IMR-90 (cell line): ENCODE measurements at regions not wholly inside any gene's neighbourhood (a gene's known extent, or its start where the extent isn't known, plus 50 kb on each side); places are given as distances from the start of the nearest gene placed in this dataset.

Source experiments
- ATAC-seq: fragments of 200-7000 bp; cut with Tn5 transposase; 2 replicates; pipeline ENCODE4 v1.9.1; 2020; ENCODE audit warnings: low read depth, mild to moderate bottlenecking, moderate library complexity
- BruUV-seq: library from RNA; stranded (reverse); fragments of 400-500 nt; replicated peaks from 2 replicates; lab custom pipeline; 2021; lab: Mats Ljungman, UMichigan
- CTCF ChIA-PET: fragments of 300-600 bp; formaldehyde crosslinking; extraction: SDS; loops from one replicate; lab custom pipeline; 2021; ENCODE audit warnings: antibody characterized with exemption; lab: Yijun Ruan, JAX
- POLR2A ChIA-PET: fragments of 300-600 bp; sonication (Branson Sonifier 250); formaldehyde crosslinking; loops from one replicate; lab custom pipeline; 2022; ENCODE audit warnings: antibody characterized with exemption; ENCODE audit not compliant: unreplicated experiment; lab: Charles Lee
- DNase-seq: peaks from one replicate; pipeline ENCODE4 v3.0.0; 2013
- H2AFZ ChIP-seq: replicated peaks from 2 replicates; pipeline ENCODE3; 2013; ENCODE audit warnings: low read length, mild to moderate bottlenecking; ENCODE audit not compliant: poor library complexity
- H2AK5ac ChIP-seq: 2 replicates; pipeline ENCODE4 v1.6.1; 2013; ENCODE audit warnings: low read depth, low read length, inconsistent platforms
- H2AK9ac ChIP-seq: replicated peaks from 2 replicates; pipeline ENCODE3; 2013; ENCODE audit warnings: mild to moderate bottlenecking, low read depth, low read length, moderate library complexity; ENCODE audit not compliant: poor library complexity
- H2BK120ac ChIP-seq: 2 replicates; pipeline ENCODE4 v1.6.1; 2013; ENCODE audit warnings: low read depth, low read length, inconsistent platforms
- H2BK15ac ChIP-seq: 3 replicates; pipeline ENCODE4 v1.6.1; 2013; ENCODE audit warnings: low read depth, low read length, inconsistent platforms
- H2BK20ac ChIP-seq: 2 replicates; pipeline ENCODE4 v1.6.1; 2013; ENCODE audit warnings: low read depth, mild to moderate bottlenecking, inconsistent platforms, low read length, moderate library complexity
- H2BK5ac ChIP-seq: 2 replicates; pipeline ENCODE4 v1.6.1; 2013; ENCODE audit warnings: mild to moderate bottlenecking, low read depth, low read length, inconsistent platforms; ENCODE audit not compliant: poor library complexity, severe bottlenecking
- H3K14ac ChIP-seq: replicated peaks from 2 replicates; pipeline ENCODE4 v1.6.1; 2013; ENCODE audit warnings: low read depth, low read length, inconsistent platforms
- H3K18ac ChIP-seq: 2 replicates; pipeline ENCODE4 v1.6.1; 2013; ENCODE audit warnings: low read depth, low read length, control low read depth
- H3K23ac ChIP-seq: 2 replicates; pipeline ENCODE4 v1.6.1; 2013; ENCODE audit warnings: low read depth, low read length, inconsistent platforms
- H3K27ac ChIP-seq: 2 replicates; pipeline ENCODE4 v1.5.1; 2013; ENCODE audit warnings: mild to moderate bottlenecking, control low read depth, low read length; ENCODE audit not compliant: insufficient read depth
- H3K27me3 ChIP-seq: 2 replicates; pipeline ENCODE4 v1.6.1; 2013; ENCODE audit warnings: low read length; ENCODE audit not compliant: control insufficient read depth, insufficient read depth
- H3K36me3 ChIP-seq: 2 replicates; pipeline ENCODE4 v1.6.1; 2013; ENCODE audit warnings: low read length, mixed read lengths; ENCODE audit not compliant: control insufficient read depth, insufficient read depth
- H3K4ac ChIP-seq: 2 replicates; pipeline ENCODE4 v1.6.1; 2013; ENCODE audit warnings: low read depth, low read length, inconsistent platforms
- H3K4me1 ChIP-seq: 2 replicates; pipeline ENCODE4 v1.6.1; 2013; ENCODE audit warnings: low read length, mixed read lengths; ENCODE audit not compliant: control insufficient read depth, insufficient read depth
- H3K4me2 ChIP-seq: 2 replicates; pipeline ENCODE4 v1.6.1; 2013; ENCODE audit warnings: low read depth, mild to moderate bottlenecking, control low read depth, low read length, moderate library complexity
- H3K4me3 ChIP-seq: 2 replicates; pipeline ENCODE4 v1.5.1; 2013; ENCODE audit warnings: low read depth, mild to moderate bottlenecking, control low read depth, low read length, moderate library complexity; ENCODE audit not compliant: insufficient read depth
- H3K56ac ChIP-seq: 2 replicates; pipeline ENCODE4 v1.6.1; 2013; ENCODE audit warnings: low read length, inconsistent platforms; ENCODE audit not compliant: insufficient read depth; ENCODE audit errors: extremely low read depth
- H3K79me1 ChIP-seq, 2 experiments: 2 replicates each; pipeline ENCODE4 v1.6.1; 2013; ENCODE audit warnings: low read length in 2 of 2, inconsistent platforms in 1 of 2, low read depth in 1 of 2
- H3K9ac ChIP-seq: 2 replicates; pipeline ENCODE4 v1.6.1; 2013; ENCODE audit warnings: low read depth, low read length, control low read depth
- H3K9me1 ChIP-seq: 2 replicates; pipeline ENCODE4 v1.6.1; 2013; ENCODE audit warnings: low read length, inconsistent platforms; ENCODE audit not compliant: insufficient read depth
- H3K9me3 ChIP-seq: 2 replicates; pipeline ENCODE4 v1.6.1; 2013; ENCODE audit warnings: low read length; ENCODE audit not compliant: control insufficient read depth, insufficient read depth
- H4K20me1 ChIP-seq: 2 replicates; pipeline ENCODE4 v1.6.1; 2013; ENCODE audit warnings: low read length, inconsistent platforms; ENCODE audit not compliant: insufficient read depth
- H4K5ac ChIP-seq: 2 replicates; pipeline ENCODE4 v1.6.1; 2013; ENCODE audit warnings: mild to moderate bottlenecking, low read depth, low read length, control low read depth
- H4K8ac ChIP-seq, 2 experiments: 2 replicates each; pipeline ENCODE4 v1.6.1; 2013; ENCODE audit warnings: low read depth in 2 of 2, low read length in 2 of 2, control low read depth in 1 of 2, inconsistent platforms in 1 of 2
- H4K91ac ChIP-seq: 2 replicates; pipeline ENCODE4 v1.6.1; 2013; ENCODE audit warnings: low read depth, low read length, inconsistent platforms; ENCODE audit not compliant: insufficient read depth
- BHLHE40 ChIP-seq: fragments of 150-350 bp; IDR thresholded peaks from 2 replicates; pipeline ENCODE4 v1.6.1; 2016; ENCODE audit warnings: mild to moderate bottlenecking, low read depth, low read length
- CEBPB ChIP-seq: IDR thresholded peaks from 2 replicates; pipeline ENCODE4 v1.6.1; 2012; ENCODE audit warnings: low read depth, low read length, improper control_type of control experiment
- CHD1 ChIP-seq: IDR thresholded peaks from 2 replicates; pipeline ENCODE4 v1.6.1; 2012; ENCODE audit warnings: low read depth, low read length, improper control_type of control experiment
- FOS ChIP-seq: fragments of 150-350 bp; IDR thresholded peaks from 2 replicates; pipeline ENCODE4 v1.6.1; 2016; ENCODE audit warnings: low read depth, low read length
- MXI1 ChIP-seq: IDR thresholded peaks from 2 replicates; pipeline ENCODE4 v1.6.1; 2012; ENCODE audit warnings: low read depth, mild to moderate bottlenecking, low read length, moderate library complexity, borderline replicate concordance
- NFE2L2 ChIP-seq: fragments of 150-350 bp; IDR thresholded peaks from 2 replicates; pipeline ENCODE4 v1.6.1; 2016; ENCODE audit warnings: low read depth, mild to moderate bottlenecking, low read length
- POLR2A ChIP-seq: IDR thresholded peaks from 2 replicates; pipeline ENCODE4 v1.6.1; 2012; ENCODE audit warnings: mild to moderate bottlenecking, low read depth, low read length
- RAD21 ChIP-seq: IDR thresholded peaks from 2 replicates; pipeline ENCODE4 v1.6.1; 2012; ENCODE audit warnings: low read length, improper control_type of control experiment
- RCOR1 ChIP-seq: IDR thresholded peaks from 2 replicates; pipeline ENCODE4 v1.6.1; 2012; ENCODE audit warnings: mild to moderate bottlenecking, low read length, improper control_type of control experiment; ENCODE audit not compliant: insufficient replicate concordance
- RFX5 ChIP-seq: IDR thresholded peaks from 2 replicates; pipeline ENCODE4 v1.8.0; 2012; ENCODE audit warnings: low read depth, mild to moderate bottlenecking, low read length, moderate library complexity
- SMC3 ChIP-seq: fragments of 150-350 bp; IDR thresholded peaks from 2 replicates; pipeline ENCODE4 v1.6.1; 2016; ENCODE audit warnings: low read depth, mild to moderate bottlenecking, antibody characterized with exemption, low read length, moderate library complexity
- WGBS, 2 experiments: methylation state at CpG; one replicate each; pipeline versions ENCODE4 v1.1.5 to v1.1.7; 2013; ENCODE audit warnings: missing lambda C conversion rate in 2 of 2; ENCODE audit not compliant: insufficient read length in 1 of 2; ENCODE audit errors: extremely low coverage in 2 of 2; 5-methylcytosine and 5-hydroxymethylcytosine counted together
- dilution Hi-C: fragments of 300-500 bp; cut with HindIII; formaldehyde crosslinking; loops from one replicate; pipeline ENCODE4 v1.14.3; 2018; ENCODE audit warnings: low sequenced_read_pairs; ENCODE audit not compliant: unreplicated experiment
- in situ Hi-C: fragments of 300-500 bp; cut with MboI; formaldehyde crosslinking; loops from 3 replicates; pipeline ENCODE4 v1.14.3; 2019; ENCODE audit warnings: low sequenced_read_pairs, inconsistent platforms, mixed read lengths
- intact Hi-C: fragments of 100-400 bp; cut with micrococcal nuclease; formaldehyde crosslinking; loops from 2 replicates; pipeline ENCODE4 v1.10.0; 2022
- TF ChIP-seq, protein P1 (sequence below): fragments of 150-350 bp; IDR thresholded peaks from 2 replicates; pipeline ENCODE4 v1.6.1; 2016; ENCODE audit warnings: low read depth, mild to moderate bottlenecking, low read length, moderate library complexity, borderline replicate concordance
- TF ChIP-seq, protein P2 (sequence below): conservative IDR thresholded peaks from 2 replicates; pipeline ENCODE4 v1.5.1; 2012; ENCODE audit warnings: mild to moderate bottlenecking, low read depth, low read length, improper control_type of control experiment

DNA sequence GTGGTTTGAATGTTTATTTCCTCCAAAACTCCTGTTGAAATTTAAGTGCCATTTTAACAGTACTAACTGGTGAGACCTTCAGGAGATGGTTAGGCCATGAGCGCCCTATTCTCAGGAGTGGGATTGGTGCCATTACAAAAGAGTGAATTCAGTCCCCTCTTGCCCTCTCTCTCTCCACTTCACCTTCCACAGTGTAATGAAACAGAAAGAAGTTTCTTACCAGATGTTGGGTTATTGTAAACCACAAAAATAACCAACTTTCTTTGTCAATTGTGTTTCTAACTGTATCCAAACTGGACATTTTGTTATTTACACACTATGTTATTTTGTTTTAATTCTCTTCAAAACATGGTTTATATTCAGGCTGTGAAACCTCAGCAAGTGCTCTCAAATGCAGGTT is 1734.3 kb downstream of the PCDH7 start:
- in situ Hi-C loops (no loop called here), dilution Hi-C loops (no loop called here), intact Hi-C loops (no loop called here)
- no peak for TF ChIP-seq BHLHE40
- TF ChIP-seq RCOR1 = no peak
- TF ChIP-seq NFE2L2 = no peak
- TF ChIP-seq POLR2A = no peak
- TF ChIP-seq, protein P1, sequence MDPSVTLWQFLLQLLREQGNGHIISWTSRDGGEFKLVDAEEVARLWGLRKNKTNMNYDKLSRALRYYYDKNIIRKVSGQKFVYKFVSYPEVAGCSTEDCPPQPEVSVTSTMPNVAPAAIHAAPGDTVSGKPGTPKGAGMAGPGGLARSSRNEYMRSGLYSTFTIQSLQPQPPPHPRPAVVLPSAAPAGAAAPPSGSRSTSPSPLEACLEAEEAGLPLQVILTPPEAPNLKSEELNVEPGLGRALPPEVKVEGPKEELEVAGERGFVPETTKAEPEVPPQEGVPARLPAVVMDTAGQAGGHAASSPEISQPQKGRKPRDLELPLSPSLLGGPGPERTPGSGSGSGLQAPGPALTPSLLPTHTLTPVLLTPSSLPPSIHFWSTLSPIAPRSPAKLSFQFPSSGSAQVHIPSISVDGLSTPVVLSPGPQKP = no peak
- no peak for TF ChIP-seq SMC3
- no peak for TF ChIP-seq MXI1
- TF ChIP-seq FOS = no peak
- TF ChIP-seq, protein P2, sequence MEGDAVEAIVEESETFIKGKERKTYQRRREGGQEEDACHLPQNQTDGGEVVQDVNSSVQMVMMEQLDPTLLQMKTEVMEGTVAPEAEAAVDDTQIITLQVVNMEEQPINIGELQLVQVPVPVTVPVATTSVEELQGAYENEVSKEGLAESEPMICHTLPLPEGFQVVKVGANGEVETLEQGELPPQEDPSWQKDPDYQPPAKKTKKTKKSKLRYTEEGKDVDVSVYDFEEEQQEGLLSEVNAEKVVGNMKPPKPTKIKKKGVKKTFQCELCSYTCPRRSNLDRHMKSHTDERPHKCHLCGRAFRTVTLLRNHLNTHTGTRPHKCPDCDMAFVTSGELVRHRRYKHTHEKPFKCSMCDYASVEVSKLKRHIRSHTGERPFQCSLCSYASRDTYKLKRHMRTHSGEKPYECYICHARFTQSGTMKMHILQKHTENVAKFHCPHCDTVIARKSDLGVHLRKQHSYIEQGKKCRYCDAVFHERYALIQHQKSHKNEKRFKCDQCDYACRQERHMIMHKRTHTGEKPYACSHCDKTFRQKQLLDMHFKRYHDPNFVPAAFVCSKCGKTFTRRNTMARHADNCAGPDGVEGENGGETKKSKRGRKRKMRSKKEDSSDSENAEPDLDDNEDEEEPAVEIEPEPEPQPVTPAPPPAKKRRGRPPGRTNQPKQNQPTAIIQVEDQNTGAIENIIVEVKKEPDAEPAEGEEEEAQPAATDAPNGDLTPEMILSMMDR = no peak
- TF ChIP-seq CHD1 = no peak
- no peak for TF ChIP-seq RFX5
- TF ChIP-seq CEBPB = no peak
- TF ChIP-seq RAD21 = no peak
- no peak for DNase-seq
- Histone ChIP-seq H2BK120ac (no peak overlapping the region), H3K4ac (no peak overlapping the region), H2BK5ac (no peak overlapping the region), H3K18ac (no peak overlapping the region), H4K91ac (no peak overlapping the region), H3K4me2 (no peak overlapping the region), H3K9me3 (no peaks in the 10 kb centered on the region), H3K9me1 (no peaks in the 10 kb centered on the region), H3K9ac (no peak overlapping the region), H2BK15ac (no peak overlapping the region), H2AK5ac (no peak overlapping the region), H2AK9ac (no peak overlapping the region), H2BK20ac (no peak overlapping the region), H4K8ac (no peak overlapping the region), H3K56ac (no peak overlapping the region), H4K20me1 (no peaks in the 10 kb centered on the region), H3K4me1 (no peaks in the 10 kb centered on the region), H4K5ac (no peak overlapping the region), H3K4me3 (no peak overlapping the region), H3K14ac (no peak overlapping the region), H3K23ac (no peak overlapping the region), H3K27me3 (no peaks in the 10 kb centered on the region), H3K79me1 (no peaks in the 10 kb centered on the region), H3K27ac (no peak overlapping the region), H2AFZ (no peak overlapping the region), H3K36me3 (no peaks in the 10 kb centered on the region)
- BruUV-seq = no TSS peak
- no CpG with 5 or more reads among the region's 1 CpG for WGBS, 2 experiments
- ChIA-PET POLR2A (no interaction called here), CTCF (no interaction called here)
- no peak for ATAC-seq
